NCI-H2107 (cell line): ENCODE measurements at regions not wholly inside any gene's neighbourhood (a gene's known extent, or its start where the extent isn't known, plus 50 kb on each side); places are given as distances from the start of the nearest gene placed in this dataset.
"Not testable (repeated sequence)": the region's sequence is repeated elsewhere in the genome, so short reads cannot be mapped to it uniquely, and the experiment has no call there.

Experiments
- DNase-seq: peaks from one replicate; lab custom pipeline; 2025; lab: John Stamatoyannopoulos, UW

GRCh38 chr4:115453416-115453815, 340.0 kb upstream of the NDST4 start:
- no peak for DNase-seq

GRCh38 chr4:115452229-115452628, 338.8 kb upstream of the NDST4 start:
- not testable (repeated sequence) for DNase-seq

GRCh38 chr4:115437739-115438138, 324.3 kb upstream of the NDST4 start:
- no peak for DNase-seq

GRCh38 chr4:115433491-115433890, 320.1 kb upstream of the NDST4 start:
- DNase-seq, result no peak

- DNase-seq, result no peak
Measured at GRCh38 chr4:115430024-115430423, 316.6 kb upstream of the NDST4 start.

GRCh38 chr4:115428455-115428854, 315.0 kb upstream of the NDST4 start:
- no peak for DNase-seq

- no peak for DNase-seq
Measured at GRCh38 chr4:115424852-115425251, 311.4 kb upstream of the NDST4 start.

GRCh38 chr4:115418635-115419396, 305.4 kb upstream of the NDST4 start:
- DNase-seq, result no peak

- no peak for DNase-seq
Measured at GRCh38 chr4:115396034-115396433, 282.6 kb upstream of the NDST4 start.

GRCh38 chr4:115376866-115377265, 263.4 kb upstream of the NDST4 start:
- no peak for DNase-seq

- no peak for DNase-seq
Measured at GRCh38 chr4:115374621-115375020, 261.2 kb upstream of the NDST4 start.

GRCh38 chr4:115370490-115370889, 257.1 kb upstream of the NDST4 start:
- DNase-seq, result no peak

GRCh38 chr4:115370012-115370411, 256.6 kb upstream of the NDST4 start:
- no peak for DNase-seq

GRCh38 chr4:115366390-115366789, 253.0 kb upstream of the NDST4 start:
- no peak for DNase-seq

GRCh38 chr4:115365185-115365584, 251.8 kb upstream of the NDST4 start:
- no peak for DNase-seq

- DNase-seq, result no peak
Measured at GRCh38 chr4:115361781-115362180, 248.4 kb upstream of the NDST4 start.

- no peak for DNase-seq
Measured at GRCh38 chr4:115360431-115360830, 247.0 kb upstream of the NDST4 start.

- no peak for DNase-seq
Measured at GRCh38 chr4:115357776-115358175, 244.4 kb upstream of the NDST4 start.

- no peak for DNase-seq
Measured at GRCh38 chr4:115356176-115356575, 242.8 kb upstream of the NDST4 start.

- no peak for DNase-seq
Measured at GRCh38 chr4:115355329-115355728, 241.9 kb upstream of the NDST4 start.

- DNase-seq, result no peak
Measured at GRCh38 chr4:115353370-115353769, 239.9 kb upstream of the NDST4 start.

GRCh38 chr4:115343171-115343570, 229.8 kb upstream of the NDST4 start:
- no peak for DNase-seq

- no peak for DNase-seq
Measured at GRCh38 chr4:115334736-115335411, 221.5 kb upstream of the NDST4 start.

GRCh38 chr4:115332078-115332477, 218.7 kb upstream of the NDST4 start:
- no peak for DNase-seq
